ENCODE measurements at regions not wholly inside any gene's neighbourhood (a gene's known extent, or its start where the extent isn't known, plus 50 kb on each side); places are given as distances from the start of the nearest gene placed in this dataset.

DNA sequence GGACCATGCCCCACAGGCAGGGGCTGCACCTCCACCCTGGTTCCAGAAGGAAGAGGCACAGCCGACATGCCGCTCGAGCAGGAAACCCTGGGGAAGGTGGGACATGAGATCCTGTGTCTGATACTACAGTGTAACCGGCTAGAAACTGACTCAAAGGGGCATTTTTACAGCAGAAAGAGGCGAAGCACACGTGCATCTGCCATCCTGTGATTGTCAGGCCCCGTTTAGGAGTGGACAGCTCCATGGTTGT, 62.7 kb downstream of the SIK1 start:
- no CpG with 5 or more reads among the region's 7 CpGs for WGBS (ENCODE audit: insufficient coverage, insufficient read length)
- no peaks in the 10 kb centered on the region for H3K9me3 ChIP-seq (ENCODE audit: control insufficient read depth, insufficient read depth, low read length)
- DNase-seq (ENCODE audit: low read depth, low spot score), result no peak
- no peaks in the 10 kb centered on the region for H3K4me1 ChIP-seq (ENCODE audit: control insufficient read depth, insufficient read depth, low read length)
- no peaks in the 10 kb centered on the region for H3K27me3 ChIP-seq (ENCODE audit: control insufficient read depth, insufficient read depth, low read length)
- no peaks in the 10 kb centered on the region for H3K36me3 ChIP-seq (ENCODE audit: control insufficient read depth, insufficient read depth, low read length)
- H3K27ac ChIP-seq (ENCODE audit: low read length), result no peak overlapping the region
- no peak overlapping the region for H3K4me3 ChIP-seq (ENCODE audit: low read length)

DNA sequence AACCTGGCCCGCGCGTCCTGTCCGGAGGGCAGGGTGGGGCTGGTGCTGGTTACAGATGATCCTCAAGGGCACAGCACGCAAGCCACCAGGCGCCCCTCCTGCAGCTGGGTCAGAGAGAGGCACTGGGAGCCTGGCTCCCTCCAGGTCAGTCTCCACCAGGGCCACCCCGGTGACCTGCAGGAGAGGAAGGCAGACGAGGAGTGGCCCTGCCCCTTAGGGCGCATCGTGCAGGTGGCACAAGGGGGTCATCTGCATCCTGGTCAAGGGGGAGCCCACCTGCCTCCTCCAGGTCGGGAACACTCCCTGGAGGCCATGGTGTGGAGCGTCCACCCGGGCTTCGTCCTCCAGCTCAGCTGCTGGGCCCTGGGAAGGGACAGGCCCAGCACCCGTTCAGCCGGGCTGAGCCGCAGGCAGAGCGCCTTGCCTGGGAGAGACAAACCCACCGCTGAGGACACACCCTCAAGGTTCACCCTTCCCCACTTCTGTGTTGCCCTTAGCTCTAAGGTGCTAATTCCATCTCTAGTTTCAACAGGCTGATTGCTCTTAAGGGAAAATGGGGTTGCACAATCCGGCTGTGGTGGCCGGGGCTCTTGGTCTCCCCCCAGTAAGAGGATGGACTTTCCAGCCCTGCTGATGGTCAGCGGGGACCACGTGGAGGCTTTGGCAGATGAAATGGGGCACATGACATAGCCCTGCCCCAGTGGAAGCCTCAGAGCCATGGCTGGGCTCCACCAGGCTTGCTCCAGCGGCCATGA, 63.2 kb downstream of the SIK1 start:
- no peaks in the 10 kb centered on the region for H3K27me3 ChIP-seq (ENCODE audit: control insufficient read depth, insufficient read depth, low read length)
- WGBS (ENCODE audit: insufficient coverage, insufficient read length), result no CpG with 5 or more reads among the region's 24 CpGs
- no peaks in the 10 kb centered on the region for H3K4me1 ChIP-seq (ENCODE audit: control insufficient read depth, insufficient read depth, low read length)
- no peak overlapping the region for H3K27ac ChIP-seq (ENCODE audit: low read length)
- no peak for DNase-seq (ENCODE audit: low read depth, low spot score)
- H3K4me3 ChIP-seq (ENCODE audit: low read length), result no peak overlapping the region
- H3K9me3 ChIP-seq (ENCODE audit: control insufficient read depth, insufficient read depth, low read length), result no peaks in the 10 kb centered on the region
- no peaks in the 10 kb centered on the region for H3K36me3 ChIP-seq (ENCODE audit: control insufficient read depth, insufficient read depth, low read length)

DNA sequence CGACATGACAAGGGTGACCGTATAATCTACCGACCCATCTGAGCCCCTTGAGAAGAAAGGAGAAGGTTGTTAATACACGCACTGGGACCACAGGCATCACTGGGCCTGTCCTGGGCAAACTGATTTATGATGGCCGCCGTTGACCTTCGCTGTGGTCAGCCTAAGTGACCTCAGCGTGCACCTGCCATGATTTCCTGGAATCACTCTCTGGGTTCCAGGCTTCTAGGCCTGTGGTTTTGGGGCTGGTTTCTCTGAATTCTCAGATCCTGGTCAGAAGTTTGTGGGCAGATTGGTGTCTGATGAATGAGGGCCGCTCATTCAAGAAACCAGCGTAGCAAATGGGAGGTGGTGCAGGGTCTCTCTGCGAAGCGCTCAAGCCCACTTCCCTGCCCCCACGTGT, 64.0 kb downstream of the SIK1 start:
- DNase-seq (ENCODE audit: low read depth, low spot score), result no peak
- no peaks in the 10 kb centered on the region for H3K9me3 ChIP-seq (ENCODE audit: control insufficient read depth, insufficient read depth, low read length)
- H3K4me3 ChIP-seq (ENCODE audit: low read length), result no peak overlapping the region
- H3K27ac ChIP-seq (ENCODE audit: low read length), result no peak overlapping the region
- no CpG with 5 or more reads among the region's 13 CpGs for WGBS (ENCODE audit: insufficient coverage, insufficient read length)
- no peaks in the 10 kb centered on the region for H3K4me1 ChIP-seq (ENCODE audit: control insufficient read depth, insufficient read depth, low read length)
- no peaks in the 10 kb centered on the region for H3K27me3 ChIP-seq (ENCODE audit: control insufficient read depth, insufficient read depth, low read length)
- H3K36me3 ChIP-seq (ENCODE audit: control insufficient read depth, insufficient read depth, low read length), result no peaks in the 10 kb centered on the region

DNA sequence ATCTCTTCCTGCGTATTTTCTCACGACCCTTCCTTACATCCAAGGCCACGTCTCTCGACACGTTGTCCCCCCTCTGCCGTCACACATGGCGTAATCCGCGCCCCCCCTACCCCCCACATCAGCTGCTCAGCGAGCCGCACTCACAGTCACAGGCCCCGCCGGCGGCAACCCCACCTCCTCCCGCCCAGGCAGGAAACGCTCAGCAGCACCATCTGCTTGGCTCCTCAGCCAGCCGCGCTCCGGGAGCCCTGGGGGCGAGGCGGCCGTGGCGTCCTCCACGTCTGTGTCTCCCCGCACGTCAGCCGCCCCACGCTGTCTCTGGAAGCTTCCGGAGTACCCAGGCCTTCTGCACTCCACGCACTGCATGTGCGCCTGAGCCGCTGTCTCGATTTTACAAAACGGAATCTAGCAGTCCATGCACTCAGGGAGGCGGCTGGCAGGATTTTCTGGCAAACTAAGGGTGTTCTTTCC, 64.6 kb downstream of the SIK1 start:
- no peaks in the 10 kb centered on the region for H3K9me3 ChIP-seq (ENCODE audit: control insufficient read depth, insufficient read depth, low read length)
- no peaks in the 10 kb centered on the region for H3K27me3 ChIP-seq (ENCODE audit: control insufficient read depth, insufficient read depth, low read length)
- H3K27ac ChIP-seq (ENCODE audit: low read length), result no peak overlapping the region
- no peak overlapping the region for H3K4me3 ChIP-seq (ENCODE audit: low read length)
- DNase-seq (ENCODE audit: low read depth, low spot score), result no peak
- no peaks in the 10 kb centered on the region for H3K4me1 ChIP-seq (ENCODE audit: control insufficient read depth, insufficient read depth, low read length)
- WGBS (ENCODE audit: insufficient coverage, insufficient read length), result no CpG with 5 or more reads among the region's 35 CpGs
- no peaks in the 10 kb centered on the region for H3K36me3 ChIP-seq (ENCODE audit: control insufficient read depth, insufficient read depth, low read length)

DNA sequence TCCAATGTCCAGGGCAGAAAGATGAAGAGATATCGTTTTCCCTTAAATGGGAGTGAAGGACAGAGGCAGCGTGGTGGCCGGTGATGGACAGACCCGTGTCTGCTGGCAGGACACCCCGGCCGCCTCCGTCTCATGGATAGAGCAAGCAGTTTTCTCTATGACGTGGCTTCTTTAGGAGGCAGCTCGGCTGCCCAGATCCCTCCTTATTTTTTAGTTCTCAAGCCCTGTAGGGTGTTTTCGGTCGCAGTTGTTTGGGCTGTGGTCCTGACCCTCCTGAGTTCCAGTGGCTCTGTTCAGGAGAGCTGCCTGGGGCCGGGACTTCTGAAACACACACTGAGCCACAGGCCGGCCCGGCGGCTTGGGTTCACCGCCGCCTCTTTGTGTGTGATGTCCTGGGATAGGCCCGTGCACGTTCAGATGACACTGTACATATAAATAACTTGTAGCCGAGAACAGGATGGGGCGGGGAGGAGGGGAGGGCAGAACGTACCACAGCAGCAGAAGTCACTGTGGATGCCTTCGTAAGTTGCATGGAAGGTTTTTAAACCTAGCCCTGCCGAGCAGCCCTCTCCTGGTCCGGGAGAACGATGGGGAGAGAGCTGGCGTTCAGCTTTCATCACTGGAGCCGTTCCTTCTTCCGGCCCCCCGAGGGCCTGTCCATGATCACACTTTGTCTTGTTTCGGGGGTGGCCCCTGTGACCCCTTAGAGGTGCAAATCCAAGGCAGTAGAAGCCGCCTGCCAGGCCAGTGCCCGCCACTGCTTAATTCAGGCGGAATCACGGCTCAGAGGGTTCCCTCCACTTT, 65.2 kb downstream of the SIK1 start:
- H3K27ac ChIP-seq (ENCODE audit: low read length), result no peak overlapping the region
- no CpG with 5 or more reads among the region's 35 CpGs for WGBS (ENCODE audit: insufficient coverage, insufficient read length)
- DNase-seq (ENCODE audit: low read depth, low spot score), result no peak
- no peak overlapping the region for H3K4me3 ChIP-seq (ENCODE audit: low read length)
- no peaks in the 10 kb centered on the region for H3K4me1 ChIP-seq (ENCODE audit: control insufficient read depth, insufficient read depth, low read length)
- no peaks in the 10 kb centered on the region for H3K36me3 ChIP-seq (ENCODE audit: control insufficient read depth, insufficient read depth, low read length)
- H3K9me3 ChIP-seq (ENCODE audit: control insufficient read depth, insufficient read depth, low read length), result no peaks in the 10 kb centered on the region
- H3K27me3 ChIP-seq (ENCODE audit: control insufficient read depth, insufficient read depth, low read length), result no peaks in the 10 kb centered on the region

DNA sequence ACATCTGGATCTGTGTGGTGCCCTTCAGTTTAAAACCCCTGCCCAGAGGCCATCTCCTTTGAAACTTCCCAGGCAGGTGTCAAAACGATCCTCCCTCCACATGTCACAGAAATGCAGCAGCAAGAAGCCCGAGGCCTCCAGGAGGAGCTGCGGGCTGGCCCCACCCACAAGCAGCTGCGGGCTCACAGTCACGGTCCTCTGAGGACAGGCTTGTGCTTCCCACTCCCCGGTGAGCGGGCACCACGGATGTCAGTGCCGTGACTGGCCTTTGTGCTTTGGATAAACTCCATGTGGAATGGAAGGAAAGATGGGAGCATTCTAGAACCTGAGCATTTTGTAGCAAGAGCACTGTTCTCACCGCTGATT, 65.8 kb downstream of the SIK1 start:
- DNase-seq (ENCODE audit: low read depth, low spot score), result no peak

DNA sequence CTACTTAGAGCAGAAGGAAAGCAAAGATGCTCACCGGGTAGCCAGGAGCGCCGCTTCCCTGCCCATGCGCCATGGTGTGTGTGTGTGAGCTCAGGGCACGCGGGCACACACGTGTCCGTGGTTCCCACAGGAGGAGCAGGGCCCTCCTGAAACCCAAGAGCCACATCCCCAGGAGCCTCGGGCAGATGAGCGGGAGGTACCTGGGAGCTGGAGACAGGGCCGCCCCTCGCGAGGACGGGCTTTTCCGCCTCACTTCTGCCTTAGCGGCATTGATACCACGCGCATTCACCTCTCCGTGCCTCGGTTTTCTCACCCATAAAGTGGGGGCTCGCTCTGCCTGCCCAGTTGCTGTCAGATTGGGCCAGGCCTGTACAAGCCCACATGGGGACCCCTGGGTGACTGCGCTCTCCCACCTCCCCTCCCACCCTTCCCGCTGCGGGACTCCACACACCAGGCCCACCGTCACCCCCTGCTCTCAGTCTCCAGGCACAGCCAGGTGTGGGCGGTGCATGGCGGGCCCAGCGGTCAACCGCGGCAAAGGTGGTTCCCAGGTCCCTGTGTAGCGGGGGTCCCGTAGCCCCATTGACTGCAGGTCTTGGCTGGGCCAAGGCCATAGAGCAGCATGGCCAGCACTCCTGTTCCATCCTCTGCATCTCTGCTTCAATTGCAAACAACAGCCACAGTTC, 66.3 kb downstream of the SIK1 start:
- H3K4me1 ChIP-seq (ENCODE audit: control insufficient read depth, insufficient read depth, low read length), result no peaks in the 10 kb centered on the region
- H3K4me3 ChIP-seq (ENCODE audit: low read length), result no peak overlapping the region
- H3K36me3 ChIP-seq (ENCODE audit: control insufficient read depth, insufficient read depth, low read length), result no peaks in the 10 kb centered on the region
- no peak for DNase-seq (ENCODE audit: low read depth, low spot score)
- H3K27ac ChIP-seq (ENCODE audit: low read length), result no peak overlapping the region
- no CpG with 5 or more reads among the region's 32 CpGs for WGBS (ENCODE audit: insufficient coverage, insufficient read length)
- no peaks in the 10 kb centered on the region for H3K27me3 ChIP-seq (ENCODE audit: control insufficient read depth, insufficient read depth, low read length)
- H3K9me3 ChIP-seq (ENCODE audit: control insufficient read depth, insufficient read depth, low read length), result no peaks in the 10 kb centered on the region

More for the DNA sequence above, 65.8 kb downstream of the SIK1 start:
- Histone ChIP-seq H3K4me1 (ENCODE audit: control insufficient read depth, insufficient read depth, low read length) (no peaks in the 10 kb centered on the region), H3K4me3 (ENCODE audit: low read length) (no peak overlapping the region), H3K9me3 (ENCODE audit: control insufficient read depth, insufficient read depth, low read length) (no peaks in the 10 kb centered on the region), H3K27me3 (ENCODE audit: control insufficient read depth, insufficient read depth, low read length) (no peaks in the 10 kb centered on the region), H3K27ac (ENCODE audit: low read length) (no peak overlapping the region), H3K36me3 (ENCODE audit: control insufficient read depth, insufficient read depth, low read length) (no peaks in the 10 kb centered on the region)
- no CpG with 5 or more reads among the region's 10 CpGs for WGBS (ENCODE audit: insufficient coverage, insufficient read length)

DNA sequence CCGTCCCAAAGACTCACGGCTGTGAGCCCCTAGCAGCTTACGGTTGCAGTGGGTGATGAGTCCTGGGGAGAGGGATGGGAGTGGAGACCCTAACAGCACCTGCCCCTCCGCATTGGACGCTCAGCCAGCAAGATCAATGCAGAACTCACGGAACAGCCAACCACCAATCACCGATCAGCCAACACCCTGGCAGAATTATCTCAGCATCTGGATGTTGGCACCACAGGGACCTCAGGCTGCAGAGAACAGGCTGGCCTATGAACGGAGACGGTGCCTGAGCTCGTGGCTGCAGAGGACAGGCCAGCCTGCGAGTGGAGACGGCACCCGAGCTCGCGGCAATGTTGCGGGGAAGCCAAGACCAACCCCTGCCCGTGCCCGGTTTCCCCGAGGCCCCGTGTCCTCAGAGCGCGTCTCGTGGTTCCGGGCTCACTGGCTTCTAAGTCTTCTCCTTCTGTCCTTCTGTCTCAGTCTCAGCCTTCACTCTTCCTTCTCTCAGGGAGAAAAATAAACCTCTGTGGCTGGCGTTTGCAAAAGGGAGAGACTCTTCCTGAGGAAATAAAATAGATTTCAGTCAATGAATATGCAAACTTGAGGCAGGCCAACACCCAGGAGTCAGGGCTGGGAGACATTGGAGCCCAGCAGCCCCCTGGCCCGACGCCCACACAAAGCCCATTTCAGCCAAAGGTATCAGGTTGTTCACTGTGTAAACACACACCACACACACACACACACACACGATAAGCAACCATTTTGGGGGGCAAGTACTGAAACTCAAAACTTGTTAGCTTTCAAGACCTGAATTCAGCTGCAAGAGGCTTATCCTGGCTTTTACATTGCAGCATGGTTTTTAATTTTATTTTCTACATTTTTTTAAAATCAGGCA, 67.8 kb downstream of the SIK1 start:
- whole genome bisulfite sequencing (ENCODE audit: insufficient coverage, insufficient read length), result no CpG with 5 or more reads among the region's 28 CpGs
- H3K4me1 ChIP-seq (ENCODE audit: control insufficient read depth, insufficient read depth, low read length), result no peaks in the 10 kb centered on the region
- no peak for DNase-seq (ENCODE audit: low read depth, low spot score)
- H3K36me3 ChIP-seq (ENCODE audit: control insufficient read depth, insufficient read depth, low read length), result no peaks in the 10 kb centered on the region
- no peaks in the 10 kb centered on the region for H3K27me3 ChIP-seq (ENCODE audit: control insufficient read depth, insufficient read depth, low read length)
- no peak overlapping the region for H3K27ac ChIP-seq (ENCODE audit: low read length)
- H3K9me3 ChIP-seq (ENCODE audit: control insufficient read depth, insufficient read depth, low read length), result no peaks in the 10 kb centered on the region
- H3K4me3 ChIP-seq (ENCODE audit: low read length), result no peak overlapping the region

DNA sequence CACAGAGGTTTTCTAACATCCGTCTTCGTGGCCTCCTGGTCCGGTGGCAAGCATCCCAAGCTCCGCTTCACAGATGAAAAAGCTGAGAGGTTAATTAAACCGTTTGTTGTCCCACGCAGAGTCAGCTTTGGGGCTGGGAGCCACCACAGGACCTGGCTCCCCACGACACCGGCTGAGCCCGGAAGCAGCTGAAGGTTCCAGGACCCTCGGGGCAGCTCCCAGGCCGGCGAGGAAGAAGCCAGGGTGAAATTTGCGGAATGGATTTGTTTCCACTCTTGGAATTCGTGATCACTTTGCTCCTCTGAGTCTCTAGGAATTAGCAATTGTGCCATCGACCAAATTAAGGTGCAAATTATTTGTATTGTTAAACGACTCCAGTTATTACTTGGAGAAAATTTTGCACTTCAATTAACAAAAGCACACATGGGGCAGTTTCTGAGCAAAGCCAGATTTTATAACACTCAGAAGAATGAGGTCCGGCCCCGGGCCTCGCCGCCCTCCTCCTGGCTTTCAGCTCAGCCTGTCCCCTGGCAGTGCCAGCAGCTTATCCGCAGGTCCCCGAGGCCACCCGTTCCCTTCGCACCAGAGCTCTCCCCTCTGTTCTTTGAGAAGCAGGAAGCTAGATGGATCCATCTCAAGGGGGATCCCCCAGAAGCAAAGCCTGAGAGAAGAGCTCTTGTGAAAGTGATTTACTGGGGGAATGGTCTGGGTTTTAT, 69.1 kb downstream of the SIK1 start:
- Histone ChIP-seq H3K9me3 (ENCODE audit: control insufficient read depth, insufficient read depth, low read length) (no peaks in the 10 kb centered on the region), H3K4me1 (ENCODE audit: control insufficient read depth, insufficient read depth, low read length) (no peaks in the 10 kb centered on the region), H3K4me3 (ENCODE audit: low read length) (no peak overlapping the region), H3K27ac (ENCODE audit: low read length) (no peak overlapping the region), H3K36me3 (ENCODE audit: control insufficient read depth, insufficient read depth, low read length) (no peaks in the 10 kb centered on the region), H3K27me3 (ENCODE audit: control insufficient read depth, insufficient read depth, low read length) (no peaks in the 10 kb centered on the region)
- DNase-seq (ENCODE audit: low read depth, low spot score), result no peak
- no CpG with 5 or more reads among the region's 24 CpGs for WGBS (ENCODE audit: insufficient coverage, insufficient read length)

DNA sequence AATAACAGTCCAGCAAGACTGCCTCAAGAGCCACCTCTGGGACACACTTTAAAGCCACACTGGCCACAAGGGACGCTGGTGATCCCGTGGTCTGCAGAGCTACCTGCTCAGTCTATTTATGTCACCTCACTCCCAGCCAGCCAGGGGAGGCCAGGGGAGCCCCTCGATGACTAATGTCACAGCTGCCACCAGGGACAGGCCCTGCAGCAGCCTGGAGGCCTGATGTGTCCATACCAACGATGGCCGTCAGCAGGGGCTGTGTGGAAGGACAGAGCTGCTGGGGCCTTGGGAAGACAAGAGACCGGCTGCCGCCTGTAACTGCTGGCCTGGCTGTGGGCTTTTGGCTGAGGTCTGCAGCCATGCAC, 71.0 kb downstream of the SIK1 start:
- H3K27me3 ChIP-seq (ENCODE audit: control insufficient read depth, insufficient read depth, low read length), result no peaks in the 10 kb centered on the region
- H3K36me3 ChIP-seq (ENCODE audit: control insufficient read depth, insufficient read depth, low read length), result no peaks in the 10 kb centered on the region
- DNase-seq (ENCODE audit: low read depth, low spot score), result no peak
- no peaks in the 10 kb centered on the region for H3K4me1 ChIP-seq (ENCODE audit: control insufficient read depth, insufficient read depth, low read length)
- WGBS (ENCODE audit: insufficient coverage, insufficient read length), result no CpG with 5 or more reads among the region's 7 CpGs
- H3K9me3 ChIP-seq (ENCODE audit: control insufficient read depth, insufficient read depth, low read length), result no peaks in the 10 kb centered on the region
- H3K4me3 ChIP-seq (ENCODE audit: low read length), result no peak overlapping the region
- H3K27ac ChIP-seq (ENCODE audit: low read length), result no peak overlapping the region

Data from iPS DF 6.9 (cell line).